ENCODE measurements at regions not wholly inside any gene's neighbourhood (a gene's known extent, or its start where the extent isn't known, plus 50 kb on each side); places are given as distances from the start of the nearest gene placed in this dataset.

- no peak for TF ChIP-seq CTCF (IDR thresholded peaks at IDR 0.05; ENCODE audit: insufficient read depth, low read length)
- no peak for TF ChIP-seq POLR2AphosphoS5 (IDR thresholded peaks at IDR 0.05; ENCODE audit: low read depth)
These were observed 205.2 kb upstream of the MARCKS start for GRCh38 chr6:113651920-113652319.
